ENCODE measurements at regions not wholly inside any gene's neighbourhood (a gene's known extent, or its start where the extent isn't known, plus 50 kb on each side); places are given as distances from the start of the nearest gene placed in this dataset.

DNA sequence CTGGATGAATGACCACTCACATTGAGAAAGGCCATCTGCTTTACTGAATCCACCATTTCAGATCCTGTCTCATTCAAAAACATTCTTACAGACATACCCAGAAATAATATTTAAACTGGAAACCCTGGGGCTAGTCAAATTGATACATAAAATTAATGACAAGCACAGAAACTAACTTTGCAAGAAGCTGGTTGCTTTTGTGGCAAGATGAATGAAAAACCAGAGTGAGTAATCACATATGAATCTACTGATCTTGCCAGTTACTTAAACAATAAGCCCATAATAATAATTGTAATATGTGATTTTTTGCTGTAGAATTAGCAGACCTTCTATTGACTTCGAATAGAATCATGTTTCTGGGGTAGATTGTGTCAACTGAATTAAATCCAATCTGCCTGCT lies 235.1 kb downstream of the PPARGC1A start:
- BruUV-seq (replicated peaks): no TSS peak
- DNase-seq (ENCODE audit: unreplicated experiment): peak; percentile 25
- Mint-ChIP-seq H3K4me1 (ENCODE audit: insufficient read depth, unreplicated experiment) (peaks cover 9% of the 10 kb centered on the region), H3K27me3 (ENCODE audit: insufficient read depth, unreplicated experiment) (no peaks in the 10 kb centered on the region), H3K36me3 (ENCODE audit: insufficient read depth, unreplicated experiment) (no peaks in the 10 kb centered on the region), H3K27ac (ENCODE audit: low read depth, unreplicated experiment) (no peak overlapping the region), H3K4me3 (ENCODE audit: unreplicated experiment) (no peak overlapping the region), H3K9me3 (ENCODE audit: unreplicated experiment) (no peaks in the 10 kb centered on the region)
- CTCF ChIA-PET: interaction anchor here (0.6 kb wide), 2 partner anchors 366 to 757 kb away, joined by 3 to 5 read pairs; no protein-coding TSS in a partner anchor
- intact Hi-C loops (cut with micrococcal nuclease): no loop called here
- POLR2A ChIA-PET: no interaction called here
- TF ChIP-seq, protein P1, sequence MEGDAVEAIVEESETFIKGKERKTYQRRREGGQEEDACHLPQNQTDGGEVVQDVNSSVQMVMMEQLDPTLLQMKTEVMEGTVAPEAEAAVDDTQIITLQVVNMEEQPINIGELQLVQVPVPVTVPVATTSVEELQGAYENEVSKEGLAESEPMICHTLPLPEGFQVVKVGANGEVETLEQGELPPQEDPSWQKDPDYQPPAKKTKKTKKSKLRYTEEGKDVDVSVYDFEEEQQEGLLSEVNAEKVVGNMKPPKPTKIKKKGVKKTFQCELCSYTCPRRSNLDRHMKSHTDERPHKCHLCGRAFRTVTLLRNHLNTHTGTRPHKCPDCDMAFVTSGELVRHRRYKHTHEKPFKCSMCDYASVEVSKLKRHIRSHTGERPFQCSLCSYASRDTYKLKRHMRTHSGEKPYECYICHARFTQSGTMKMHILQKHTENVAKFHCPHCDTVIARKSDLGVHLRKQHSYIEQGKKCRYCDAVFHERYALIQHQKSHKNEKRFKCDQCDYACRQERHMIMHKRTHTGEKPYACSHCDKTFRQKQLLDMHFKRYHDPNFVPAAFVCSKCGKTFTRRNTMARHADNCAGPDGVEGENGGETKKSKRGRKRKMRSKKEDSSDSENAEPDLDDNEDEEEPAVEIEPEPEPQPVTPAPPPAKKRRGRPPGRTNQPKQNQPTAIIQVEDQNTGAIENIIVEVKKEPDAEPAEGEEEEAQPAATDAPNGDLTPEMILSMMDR (IDR thresholded peaks at IDR 0.05; ENCODE audit: unreplicated experiment): no peak

DNA sequence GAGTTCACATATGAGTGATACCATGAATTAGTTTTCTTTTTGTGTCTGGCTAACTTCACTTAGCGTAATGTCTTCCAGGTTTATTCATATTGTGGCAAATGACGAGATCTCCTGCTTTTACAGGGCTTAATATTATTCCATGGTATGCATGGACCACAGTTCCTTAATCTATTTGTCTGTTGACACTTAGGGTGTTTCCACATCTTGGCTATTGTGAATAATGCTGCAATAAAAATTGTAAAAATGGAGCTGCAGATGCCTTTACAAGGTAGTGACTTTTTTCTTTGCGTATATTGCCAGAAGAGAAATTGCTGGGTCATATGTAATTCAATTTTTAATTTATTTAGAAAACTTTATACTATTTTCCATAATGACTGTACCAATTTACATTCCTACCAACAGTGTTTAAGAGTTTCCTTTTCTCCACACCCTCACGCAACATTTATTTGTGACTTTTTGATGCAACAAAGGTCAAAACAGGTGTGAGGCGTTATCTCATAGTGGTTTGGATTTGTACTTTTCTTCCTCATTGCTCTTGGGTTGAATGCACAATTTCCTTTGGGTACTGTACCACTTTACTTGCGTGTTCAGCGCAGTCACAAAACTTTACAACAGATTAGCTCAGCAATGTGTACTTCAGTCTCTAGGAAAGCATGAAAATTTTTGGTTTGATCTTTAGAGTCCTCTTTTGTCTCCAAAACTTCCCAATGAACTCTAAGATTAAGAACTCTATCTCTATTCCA lies 240.8 kb downstream of the PPARGC1A start:
- no peaks in the 10 kb centered on the region for H3K9me3 Mint-ChIP-seq (ENCODE audit: unreplicated experiment)

DNA sequence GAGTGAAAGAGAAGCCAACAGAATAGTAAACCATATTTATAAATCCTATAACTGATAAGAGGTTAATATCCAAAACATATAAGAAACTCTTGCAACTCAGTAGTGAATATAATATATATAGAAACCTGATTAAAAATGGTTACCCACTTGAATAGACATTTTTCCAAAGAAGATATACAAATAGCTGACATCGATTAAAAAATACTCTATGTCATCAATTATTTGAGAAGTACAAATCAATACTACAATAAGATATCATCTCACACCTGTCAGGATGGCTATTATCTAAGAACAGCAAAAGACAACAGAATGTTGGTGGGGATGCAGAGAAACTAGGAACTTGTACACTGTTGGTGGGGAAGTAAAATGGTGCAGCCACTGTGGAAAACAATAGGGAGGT lies 254.4 kb downstream of the PPARGC1A start:
- CTCF ChIA-PET: no interaction called here
- DNase-seq (ENCODE audit: unreplicated experiment): no peak
- Mint-ChIP-seq H3K4me1 (ENCODE audit: insufficient read depth, unreplicated experiment) (peaks cover 7% of the 10 kb centered on the region), H3K9me3 (ENCODE audit: unreplicated experiment) (no peaks in the 10 kb centered on the region), H3K4me3 (ENCODE audit: unreplicated experiment) (no peak overlapping the region), H3K27ac (ENCODE audit: low read depth, unreplicated experiment) (no peak overlapping the region), H3K27me3 (ENCODE audit: insufficient read depth, unreplicated experiment) (no peaks in the 10 kb centered on the region), H3K36me3 (ENCODE audit: insufficient read depth, unreplicated experiment) (no peaks in the 10 kb centered on the region)
- POLR2A ChIA-PET: interaction anchor here (0.6 kb wide), 1 partner anchor 9 kb away, joined by 3 read pairs; no protein-coding TSS in a partner anchor
- TF ChIP-seq, protein P1 (IDR thresholded peaks at IDR 0.05; ENCODE audit: unreplicated experiment): no peak
- intact Hi-C loops (cut with micrococcal nuclease): no loop called here
- no TSS peak for BruUV-seq (replicated peaks)

More for the DNA sequence above, 240.8 kb downstream of the PPARGC1A start:
- TF ChIP-seq, protein P1 (IDR thresholded peaks at IDR 0.05; ENCODE audit: unreplicated experiment): no peak
- H3K4me3 Mint-ChIP-seq (ENCODE audit: unreplicated experiment): no peak overlapping the region
- ChIA-PET POLR2A (interaction anchor here (1.3 kb wide), 1 partner anchor 12 kb away, joined by 5 read pairs; no protein-coding TSS in a partner anchor), CTCF (interaction anchor here (0.7 kb wide), 1 partner anchor 511 kb away, joined by 3 read pairs; no protein-coding TSS in a partner anchor)
- H3K27ac Mint-ChIP-seq (ENCODE audit: low read depth, unreplicated experiment): no peak overlapping the region
- intact Hi-C loops (cut with micrococcal nuclease): no loop called here
- no peaks in the 10 kb centered on the region for H3K27me3 Mint-ChIP-seq (ENCODE audit: insufficient read depth, unreplicated experiment)
- DNase-seq (ENCODE audit: unreplicated experiment): no peak
- no peaks in the 10 kb centered on the region for H3K36me3 Mint-ChIP-seq (ENCODE audit: insufficient read depth, unreplicated experiment)
- no TSS peak for BruUV-seq (replicated peaks)
- no peaks in the 10 kb centered on the region for H3K4me1 Mint-ChIP-seq (ENCODE audit: insufficient read depth, unreplicated experiment)

DNA sequence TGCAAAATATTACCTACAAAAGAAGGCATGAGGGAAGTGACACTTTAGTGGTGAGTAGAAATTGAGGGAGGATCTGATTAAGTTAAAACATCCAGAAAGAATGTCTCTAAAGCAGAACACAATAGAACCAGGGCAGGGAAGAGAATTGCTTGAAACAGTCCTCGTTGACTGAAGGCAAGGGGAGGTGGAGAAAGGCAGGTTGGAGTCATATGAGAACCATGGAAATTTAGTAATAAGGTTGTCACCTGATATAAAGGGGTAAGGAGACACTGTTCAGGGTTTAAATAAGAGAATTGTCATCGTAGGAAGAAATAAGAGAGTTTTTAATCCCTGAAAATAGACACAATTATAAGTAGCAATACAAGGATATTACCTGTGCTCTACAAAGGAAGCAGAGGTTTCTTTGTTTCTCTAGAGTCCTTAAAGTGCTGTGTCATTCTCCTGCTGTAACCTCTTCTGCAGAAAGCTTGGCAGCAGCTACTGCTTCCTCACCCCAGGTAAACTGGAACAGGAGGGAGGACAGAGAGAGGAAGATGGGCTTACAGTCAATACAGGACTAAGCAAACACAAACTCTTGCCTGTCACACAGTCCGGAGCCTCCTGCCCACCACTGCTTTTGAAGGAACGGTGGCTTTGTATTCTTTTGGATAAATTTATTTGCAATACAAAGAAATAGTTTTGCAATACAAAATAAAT lies 258.4 kb downstream of the PPARGC1A start:
- Mint-ChIP-seq H3K36me3 (ENCODE audit: insufficient read depth, unreplicated experiment) (no peaks in the 10 kb centered on the region), H3K4me1 (ENCODE audit: insufficient read depth, unreplicated experiment) (peaks cover 7% of the 10 kb centered on the region), H3K9me3 (ENCODE audit: unreplicated experiment) (no peaks in the 10 kb centered on the region), H3K27me3 (ENCODE audit: insufficient read depth, unreplicated experiment) (no peaks in the 10 kb centered on the region), H3K27ac (ENCODE audit: low read depth, unreplicated experiment) (no peak overlapping the region), H3K4me3 (ENCODE audit: unreplicated experiment) (no peak overlapping the region)
- peak; percentile 1 for DNase-seq (ENCODE audit: unreplicated experiment)
- ChIA-PET POLR2A (interaction anchor here (0.8 kb wide), 1 partner anchor 45 kb away, joined by 3 read pairs; no protein-coding TSS in a partner anchor), CTCF (interaction anchor here (0.9 kb wide), 1 partner anchor 101 kb away, joined by 5 read pairs; no protein-coding TSS in a partner anchor)
- intact Hi-C loops (cut with micrococcal nuclease): no loop called here
- BruUV-seq (replicated peaks): no TSS peak
- TF ChIP-seq, protein P1 (IDR thresholded peaks at IDR 0.05; ENCODE audit: unreplicated experiment): no peak
